Esophagus muscularis mucosa (tissue), 4 donors: ENCODE measurements at regions not wholly inside any gene's neighbourhood (a gene's known extent, or its start where the extent isn't known, plus 50 kb on each side); places are given as distances from the start of the nearest gene placed in this dataset.

ENCODE experiments used
- DNase-seq: peaks from one replicate; pipeline ENCODE4 v3.0.0-alpha.2; 2017; ENCODE audit errors: extremely low spot score
- H3K27ac ChIP-seq, 4 donors: fragments of 200-600 bp; sonication (generic); replicated peaks in 1 of 4; 1 replicate in 3 of 4; 2 replicates in 1 of 4; pipeline ENCODE4 v1.5.1; 2016 to 2019; ENCODE audit warnings: mild to moderate bottlenecking in 1 of 4
- H3K27me3 ChIP-seq, 4 donors: fragments of 200-600 bp; sonication (generic); one replicate each; pipeline versions ENCODE4 v1.5.1 to v1.6.0; 2016 to 2019
- H3K36me3 ChIP-seq, 4 donors: fragments of 200-600 bp; sonication (generic); one replicate each; pipeline ENCODE4 v1.5.1; 2016 to 2019
- H3K4me1 ChIP-seq, 4 donors: fragments of 200-600 bp; sonication (generic); one replicate each; pipeline ENCODE4 v1.5.1; 2016 to 2019
- H3K4me3 ChIP-seq, 4 donors: fragments of 200-600 bp; sonication (generic); 1 replicate in 2 of 4; 2 replicates in 2 of 4; pipeline ENCODE4 v1.5.1; 2016 to 2019; ENCODE audit warnings: mild to moderate bottlenecking in 4 of 4, moderate library complexity in 1 of 4
- H3K9me3 ChIP-seq, 4 donors: fragments of 200-600 bp; sonication (generic); 1 replicate in 3 of 4; 2 replicates in 1 of 4; pipeline ENCODE4 v1.5.1; 2016 to 2019
- EP300 ChIP-seq: sonication (generic); formaldehyde crosslinking; IDR thresholded peaks from one replicate; pipeline ENCODE4 v1.6.1; 2017; ENCODE audit warnings: antibody characterized with exemption
- POLR2A ChIP-seq: fragments of 450-650 bp; IDR thresholded peaks from one replicate; pipeline ENCODE4 v1.6.1; 2017; ENCODE audit warnings: antibody characterized with exemption, moderate library complexity, mild to moderate bottlenecking, low read depth
- POLR2AphosphoS5 ChIP-seq, 2 donors: sonication (generic); formaldehyde crosslinking; IDR thresholded peaks; one replicate each; pipeline ENCODE4 v1.6.1; 2017; ENCODE audit warnings: antibody characterized with exemption in 2 of 2
- WGBS: methylation state at CpG from one replicate; pipeline ENCODE4 v1.1.5; 2018; 5-methylcytosine and 5-hydroxymethylcytosine counted together
- intact Hi-C: fragments of 100-400 bp; cut with DNase I; formaldehyde crosslinking; loops from one replicate; pipeline ENCODE4 v1.15.1; 2023
- TF ChIP-seq, protein P1 (sequence below), 3 experiments: fragments of 200-600 bp in 2 of 3; fragments of 450-650 bp in 1 of 3; sonication (generic) in 2 of 3; IDR thresholded peaks; one replicate each; pipeline ENCODE4 v1.5.1; 2017 to 2019; ENCODE audit warnings: antibody characterized with exemption in 3 of 3, mild to moderate bottlenecking in 2 of 3, moderate library complexity in 1 of 3

DNA sequence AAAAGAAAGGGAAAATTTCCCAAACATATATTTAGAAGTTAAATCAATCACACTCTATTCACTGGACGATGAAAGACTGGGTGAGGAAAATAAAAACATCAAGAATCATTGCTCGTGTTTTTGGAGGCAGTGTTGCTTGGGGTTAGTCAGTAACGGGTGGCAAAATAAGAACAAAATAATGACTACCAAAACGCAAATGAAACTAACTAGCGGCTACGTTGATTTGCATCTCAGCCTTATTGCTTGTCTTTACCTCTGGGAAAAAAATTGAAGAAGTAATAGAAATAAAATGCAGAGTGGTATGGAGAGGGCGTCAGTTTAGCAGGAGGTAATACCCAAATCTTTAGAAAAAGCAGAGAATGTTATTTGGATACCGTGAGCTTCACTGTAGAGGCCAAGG, 86.4 kb upstream of the SORBS2 start:
- no peak for DNase-seq
- no peak overlapping the region for H3K4me3 ChIP-seq
- no peaks in the 10 kb centered on the region for H3K27me3 ChIP-seq
- H3K27ac ChIP-seq: no peak overlapping the region
- H3K36me3 ChIP-seq: no peaks in the 10 kb centered on the region
- no peaks in the 10 kb centered on the region for H3K4me1 ChIP-seq
- intact Hi-C loops: no loop called here
- no peaks in the 10 kb centered on the region for H3K9me3 ChIP-seq
- WGBS: 79% methylated on average over 8 of the region's 8 CpGs
- TF ChIP-seq EP300 (no peak), POLR2AphosphoS5 (IDR thresholded peaks at IDR 0.05) (no peak), POLR2A (no peak)
- TF ChIP-seq, protein P1, sequence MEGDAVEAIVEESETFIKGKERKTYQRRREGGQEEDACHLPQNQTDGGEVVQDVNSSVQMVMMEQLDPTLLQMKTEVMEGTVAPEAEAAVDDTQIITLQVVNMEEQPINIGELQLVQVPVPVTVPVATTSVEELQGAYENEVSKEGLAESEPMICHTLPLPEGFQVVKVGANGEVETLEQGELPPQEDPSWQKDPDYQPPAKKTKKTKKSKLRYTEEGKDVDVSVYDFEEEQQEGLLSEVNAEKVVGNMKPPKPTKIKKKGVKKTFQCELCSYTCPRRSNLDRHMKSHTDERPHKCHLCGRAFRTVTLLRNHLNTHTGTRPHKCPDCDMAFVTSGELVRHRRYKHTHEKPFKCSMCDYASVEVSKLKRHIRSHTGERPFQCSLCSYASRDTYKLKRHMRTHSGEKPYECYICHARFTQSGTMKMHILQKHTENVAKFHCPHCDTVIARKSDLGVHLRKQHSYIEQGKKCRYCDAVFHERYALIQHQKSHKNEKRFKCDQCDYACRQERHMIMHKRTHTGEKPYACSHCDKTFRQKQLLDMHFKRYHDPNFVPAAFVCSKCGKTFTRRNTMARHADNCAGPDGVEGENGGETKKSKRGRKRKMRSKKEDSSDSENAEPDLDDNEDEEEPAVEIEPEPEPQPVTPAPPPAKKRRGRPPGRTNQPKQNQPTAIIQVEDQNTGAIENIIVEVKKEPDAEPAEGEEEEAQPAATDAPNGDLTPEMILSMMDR (IDR thresholded peaks at IDR 0.05): no peak

DNA sequence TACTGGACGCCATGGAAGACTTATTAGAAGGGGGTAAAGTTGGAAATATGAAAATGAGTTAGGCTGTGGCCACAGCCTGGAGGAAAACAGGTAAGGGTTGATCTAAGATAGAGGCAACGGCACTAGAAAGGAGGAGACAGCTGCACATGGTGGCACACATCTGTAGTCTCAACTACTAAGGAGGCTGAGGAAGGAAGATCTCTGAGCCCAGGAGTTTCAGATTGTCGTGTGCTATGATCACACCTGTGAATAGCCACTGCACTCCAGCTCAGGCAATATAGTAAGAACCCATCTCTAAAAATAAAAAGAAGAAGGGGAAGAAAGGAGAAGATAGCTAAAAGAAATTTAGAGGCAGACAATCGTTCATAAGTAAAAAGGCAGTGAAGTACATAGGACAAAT, 87.8 kb upstream of the SORBS2 start:
- TF ChIP-seq POLR2A (no peak), POLR2AphosphoS5 (IDR thresholded peaks at IDR 0.05) (no peak), EP300 (no peak)
- TF ChIP-seq, protein P1 (IDR thresholded peaks at IDR 0.05): no peak
- 91% methylated on average over 4 of the region's 4 CpGs for WGBS
- Histone ChIP-seq H3K27ac (no peak overlapping the region), H3K36me3 (no peaks in the 10 kb centered on the region), H3K9me3 (no peaks in the 10 kb centered on the region), H3K4me1 (no peaks in the 10 kb centered on the region), H3K4me3 (no peak overlapping the region), H3K27me3 (no peaks in the 10 kb centered on the region)
- DNase-seq: no peak
- intact Hi-C loops: no loop called here

- H3K9me3 ChIP-seq: no peaks in the 10 kb centered on the region
- TF ChIP-seq, protein P1 (IDR thresholded peaks at IDR 0.05): no peak
- no peak for TF ChIP-seq POLR2AphosphoS5 (IDR thresholded peaks at IDR 0.05)
- TF ChIP-seq EP300: no peak
- no peak for TF ChIP-seq POLR2A
- no peak for DNase-seq
- H3K36me3 ChIP-seq: no peaks in the 10 kb centered on the region
- no peaks in the 10 kb centered on the region for H3K27me3 ChIP-seq
- no peaks in the 10 kb centered on the region for H3K4me1 ChIP-seq
- no peak overlapping the region for H3K4me3 ChIP-seq
- no peak overlapping the region for H3K27ac ChIP-seq
- 81% methylated on average over 4 of the region's 4 CpGs for WGBS
- intact Hi-C loops: no loop called here
These were observed 90.7 kb upstream of the SORBS2 start for GRCh38 chr4:185902654-185903053.

DNA sequence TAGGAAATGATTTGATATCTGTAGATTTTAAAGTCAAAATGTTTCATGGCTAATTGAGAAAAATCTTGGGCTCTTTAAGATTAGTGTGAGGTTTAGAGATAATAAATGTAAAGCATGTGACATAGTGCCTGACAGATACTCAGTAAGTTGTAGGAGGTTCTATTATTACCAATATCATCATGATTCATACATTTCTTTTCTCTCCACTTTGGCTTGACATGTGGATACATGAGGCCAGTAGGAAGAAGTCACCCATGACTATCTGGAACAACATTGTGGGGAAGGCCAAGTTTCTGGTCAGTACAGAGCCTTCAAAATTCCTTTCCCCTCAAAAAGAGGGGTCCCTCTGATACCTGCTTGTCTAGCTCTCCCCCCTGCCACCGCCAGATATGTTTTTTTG, 91.2 kb upstream of the SORBS2 start:
- TF ChIP-seq POLR2A (no peak), POLR2AphosphoS5 (IDR thresholded peaks at IDR 0.05) (no peak), EP300 (no peak)
- TF ChIP-seq, protein P1 (IDR thresholded peaks at IDR 0.05): no peak
- H3K4me3 ChIP-seq: no peak overlapping the region
- no peaks in the 10 kb centered on the region for H3K9me3 ChIP-seq
- H3K27me3 ChIP-seq: no peaks in the 10 kb centered on the region
- H3K27ac ChIP-seq: no peak overlapping the region
- H3K4me1 ChIP-seq: no peaks in the 10 kb centered on the region
- DNase-seq: no peak
- WGBS: 94% methylated on average over 1 of the region's 1 CpG
- no peaks in the 10 kb centered on the region for H3K36me3 ChIP-seq
- intact Hi-C loops: no loop called here

DNA sequence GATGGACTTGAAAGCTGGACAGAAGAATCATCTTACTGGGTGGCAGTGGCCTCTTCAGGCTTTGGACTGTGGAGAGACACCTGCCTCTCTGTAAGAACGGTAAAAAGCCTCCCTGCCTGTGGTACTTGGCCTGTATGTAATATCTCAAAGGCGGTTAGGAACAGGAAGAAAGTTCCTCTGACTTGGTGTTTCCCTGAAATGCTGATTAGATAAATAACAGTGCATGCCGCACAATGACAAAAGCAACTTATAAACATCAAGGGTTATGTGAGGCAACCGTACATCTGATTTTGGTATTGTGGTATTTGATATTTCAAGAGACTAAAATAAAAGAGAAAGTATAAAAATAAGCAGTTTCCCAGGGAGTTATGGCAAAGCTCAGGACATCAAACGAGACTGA, 92.4 kb upstream of the SORBS2 start:
- H3K9me3 ChIP-seq: no peaks in the 10 kb centered on the region
- no peak overlapping the region for H3K27ac ChIP-seq
- no peak for TF ChIP-seq POLR2A
- TF ChIP-seq EP300: no peak
- no peak for TF ChIP-seq POLR2AphosphoS5 (IDR thresholded peaks at IDR 0.05)
- TF ChIP-seq, protein P1 (IDR thresholded peaks at IDR 0.05): no peak
- no peak overlapping the region for H3K4me3 ChIP-seq
- no peaks in the 10 kb centered on the region for H3K4me1 ChIP-seq
- 83% methylated on average over 5 of the region's 5 CpGs for WGBS
- no peak for DNase-seq
- H3K36me3 ChIP-seq: no peaks in the 10 kb centered on the region
- intact Hi-C loops: no loop called here
- no peaks in the 10 kb centered on the region for H3K27me3 ChIP-seq
